HFF-Myc (cell line): ENCODE measurements at regions not wholly inside any gene's neighbourhood (a gene's known extent, or its start where the extent isn't known, plus 50 kb on each side); places are given as distances from the start of the nearest gene placed in this dataset.

Experiments used
- DNase-seq: peaks from one replicate; pipeline ENCODE4 v3.0.0-alpha.2; 2011; ENCODE audit warnings: low read depth; ENCODE audit errors: extremely low read depth
- H3K4me3 ChIP-seq: replicated peaks from 2 replicates; pipeline ENCODE4 v1.5.1; 2011; ENCODE audit warnings: low read depth, mild to moderate bottlenecking, control low read depth, low read length
- TF ChIP-seq, protein P1 (sequence below): IDR thresholded peaks from 2 replicates; pipeline ENCODE4 v1.5.1; 2012; ENCODE audit warnings: mild to moderate bottlenecking, low read depth, low read length, control low read depth; ENCODE audit errors: missing control alignments

DNA sequence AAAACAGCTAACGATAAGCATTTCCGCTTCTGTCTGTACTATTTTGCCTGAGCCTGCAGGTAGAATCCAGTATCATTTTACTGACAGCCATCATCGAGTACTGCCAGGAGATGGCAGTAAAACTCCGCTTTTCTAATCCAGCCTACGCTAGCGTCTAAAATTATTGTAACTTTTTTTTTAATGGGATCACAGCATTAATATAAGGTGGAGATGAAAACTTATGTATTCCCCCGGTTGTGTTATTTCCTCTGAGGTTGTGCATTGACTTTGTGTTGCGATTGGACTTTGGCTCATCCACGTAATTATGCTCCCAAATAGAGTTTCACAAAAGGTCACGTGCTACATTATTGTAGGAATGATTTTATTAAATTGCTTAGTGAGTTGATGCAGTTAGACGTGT lies 248.1 kb downstream of the C4orf33 start:
- DNase-seq, result no peak
- TF ChIP-seq, protein P1, sequence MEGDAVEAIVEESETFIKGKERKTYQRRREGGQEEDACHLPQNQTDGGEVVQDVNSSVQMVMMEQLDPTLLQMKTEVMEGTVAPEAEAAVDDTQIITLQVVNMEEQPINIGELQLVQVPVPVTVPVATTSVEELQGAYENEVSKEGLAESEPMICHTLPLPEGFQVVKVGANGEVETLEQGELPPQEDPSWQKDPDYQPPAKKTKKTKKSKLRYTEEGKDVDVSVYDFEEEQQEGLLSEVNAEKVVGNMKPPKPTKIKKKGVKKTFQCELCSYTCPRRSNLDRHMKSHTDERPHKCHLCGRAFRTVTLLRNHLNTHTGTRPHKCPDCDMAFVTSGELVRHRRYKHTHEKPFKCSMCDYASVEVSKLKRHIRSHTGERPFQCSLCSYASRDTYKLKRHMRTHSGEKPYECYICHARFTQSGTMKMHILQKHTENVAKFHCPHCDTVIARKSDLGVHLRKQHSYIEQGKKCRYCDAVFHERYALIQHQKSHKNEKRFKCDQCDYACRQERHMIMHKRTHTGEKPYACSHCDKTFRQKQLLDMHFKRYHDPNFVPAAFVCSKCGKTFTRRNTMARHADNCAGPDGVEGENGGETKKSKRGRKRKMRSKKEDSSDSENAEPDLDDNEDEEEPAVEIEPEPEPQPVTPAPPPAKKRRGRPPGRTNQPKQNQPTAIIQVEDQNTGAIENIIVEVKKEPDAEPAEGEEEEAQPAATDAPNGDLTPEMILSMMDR, result peak; percentile 48
- H3K4me3 ChIP-seq, result no peak overlapping the region

DNA sequence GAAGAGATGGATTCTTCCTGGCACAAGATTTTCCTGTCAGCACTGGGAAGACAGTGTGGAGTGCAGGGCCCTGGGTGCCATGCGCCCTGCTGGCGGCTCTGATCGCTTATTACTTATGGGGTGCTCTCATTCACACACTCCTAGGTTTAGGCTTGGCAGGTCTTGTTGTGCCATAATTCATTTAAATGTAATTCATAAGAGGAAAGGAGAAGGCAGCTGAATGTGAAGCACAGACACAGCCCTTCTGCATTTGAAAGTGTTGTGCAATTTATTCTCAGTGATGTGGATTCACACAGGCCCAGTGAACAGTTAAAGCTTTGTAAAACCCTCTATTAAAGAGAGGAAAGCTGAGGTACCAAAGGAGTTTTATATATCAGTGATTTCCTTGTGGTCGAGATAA lies 249.7 kb downstream of the C4orf33 start:
- DNase-seq, result no peak
- TF ChIP-seq, protein P1, result no peak
- H3K4me3 ChIP-seq, result no peak overlapping the region

DNA sequence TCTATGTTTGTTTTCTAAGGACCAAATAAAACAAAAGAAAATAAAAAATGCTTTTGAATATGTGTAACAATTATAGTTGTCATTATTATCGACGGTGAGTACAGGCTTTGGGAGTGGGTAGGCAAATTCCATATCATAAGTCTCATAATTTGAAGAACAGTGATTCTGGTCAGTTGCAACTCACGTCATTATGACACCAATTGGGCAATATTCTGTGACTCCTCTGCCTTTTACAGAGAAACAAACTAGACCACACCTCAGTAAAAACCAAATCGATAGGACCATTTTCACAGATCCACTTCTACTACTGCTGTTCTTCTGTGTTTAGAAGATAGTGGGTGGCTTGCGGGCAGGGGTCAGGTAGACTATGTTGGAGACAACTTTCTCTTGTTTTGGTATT lies 250.1 kb downstream of the C4orf33 start:
- no peak overlapping the region for H3K4me3 ChIP-seq
- TF ChIP-seq, protein P1, result no peak
- no peak for DNase-seq

DNA sequence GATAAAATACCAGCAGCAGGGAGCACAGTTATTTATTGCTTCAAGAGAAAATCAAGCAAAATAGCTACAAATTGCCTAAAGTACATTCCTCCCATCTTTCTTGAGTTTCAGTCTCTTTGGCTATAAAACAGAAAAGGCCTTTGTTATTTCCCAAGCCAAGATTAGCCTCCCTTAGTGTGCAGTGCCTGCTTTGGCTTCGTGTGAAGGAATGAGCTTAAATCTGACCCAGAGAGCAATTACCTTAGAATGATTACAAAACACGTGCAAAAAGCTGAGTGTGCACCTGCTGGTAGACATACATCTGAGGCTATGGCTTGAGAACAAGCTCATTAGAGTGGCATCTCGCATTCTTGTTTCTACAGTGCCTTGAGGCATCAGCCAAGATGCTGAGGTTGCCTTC lies 250.8 kb downstream of the C4orf33 start:
- TF ChIP-seq, protein P1, result no peak
- DNase-seq, result no peak
- H3K4me3 ChIP-seq, result no peak overlapping the region

DNA sequence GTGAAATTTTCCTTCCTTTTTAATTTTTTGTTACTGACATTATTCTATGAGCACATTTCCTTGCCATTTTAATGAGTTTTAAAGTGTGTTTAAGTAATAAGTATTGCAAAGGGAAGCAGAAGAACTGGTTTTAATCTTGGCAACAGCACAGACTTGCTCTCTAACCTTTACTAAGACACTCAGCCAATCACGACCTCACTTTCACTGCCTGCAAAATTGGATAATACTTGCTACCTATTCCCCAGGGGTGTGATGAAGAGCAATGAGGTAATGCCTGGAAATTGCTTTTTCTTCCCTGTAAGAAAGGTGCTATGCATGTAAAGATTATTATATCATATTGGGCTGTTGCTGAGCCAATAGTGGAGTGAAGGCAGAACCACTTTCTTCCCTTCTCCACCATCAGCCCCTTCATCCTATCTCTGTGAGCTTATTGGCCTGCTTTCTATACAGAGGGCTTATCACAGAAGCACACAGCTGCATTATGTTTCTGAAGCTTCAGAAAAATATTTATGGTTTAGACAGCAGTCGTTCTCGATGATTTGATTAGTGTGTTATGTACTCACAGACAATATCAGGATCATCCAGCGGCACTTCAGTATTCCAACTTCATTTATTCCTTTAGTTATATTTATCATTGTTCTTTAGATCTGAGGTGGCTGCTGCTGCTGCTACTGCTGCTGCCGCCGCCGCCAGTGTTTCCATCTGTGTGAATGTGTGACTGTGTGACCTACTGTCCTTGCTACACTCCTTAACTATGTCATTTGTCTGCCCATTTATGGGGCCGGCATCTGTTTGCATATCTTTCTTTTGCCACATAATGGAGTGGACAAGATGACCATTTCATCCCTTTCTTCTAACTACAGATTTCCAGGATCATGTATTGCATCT lies 255.1 kb downstream of the C4orf33 start:
- no peak for DNase-seq
- TF ChIP-seq, protein P1, result no peak
- H3K4me3 ChIP-seq, result no peak overlapping the region

DNA sequence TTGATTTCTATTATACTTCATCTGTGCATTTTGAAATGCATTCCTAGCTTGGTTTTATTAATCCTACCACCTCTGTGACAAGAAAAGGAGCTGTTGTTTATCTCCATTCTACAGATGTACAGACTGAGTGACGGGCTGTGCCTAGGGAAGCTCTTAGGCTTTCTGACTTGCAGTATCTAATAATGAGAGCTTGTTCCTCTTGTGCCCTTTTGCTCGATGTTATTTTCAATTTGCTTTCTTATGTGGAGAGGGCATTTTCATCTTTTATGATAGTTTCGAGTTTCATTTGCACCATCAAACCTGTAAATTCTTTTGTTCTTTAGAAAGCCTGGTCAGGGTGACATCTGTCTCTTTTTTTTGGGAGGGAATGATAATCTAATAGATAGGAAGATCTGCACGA lies 256.5 kb downstream of the C4orf33 start:
- DNase-seq, result no peak
- H3K4me3 ChIP-seq, result no peak overlapping the region
- TF ChIP-seq, protein P1, result no peak
